ENCODE measurements at regions not wholly inside any gene's neighbourhood (a gene's known extent, or its start where the extent isn't known, plus 50 kb on each side); places are given as distances from the start of the nearest gene placed in this dataset.
"Not testable (repeated sequence)": the region's sequence is repeated elsewhere in the genome, so short reads cannot be mapped to it uniquely, and the experiment has no call there.

- no peak for TF ChIP-seq CTCF (IDR thresholded peaks at IDR 0.05)
- 5 to 6% methylated on average over 1 of the region's 1 CpG for WGBS, 2 donors
- H3K27me3 ChIP-seq, result no peaks in the 10 kb centered on the region
- intact Hi-C loops (cut with DNase I), result no loop called here
- H3K27ac ChIP-seq, result no peak overlapping the region
- DNase-seq, result peak in 4 of 6 donors; percentile 9 to 24 (median 13)
- no peak overlapping the region for H3K4me3 ChIP-seq
- ATAC-seq, result peak in 2 of 4 donors; percentile 54 to 69
- no peaks in the 10 kb centered on the region for H3K36me3 ChIP-seq
- no peaks in the 10 kb centered on the region for H3K4me1 ChIP-seq
- no peaks in the 10 kb centered on the region for H3K9me3 ChIP-seq
- FAIRE-seq, result no peak
Observed at GRCh38 chr1:98119796-98120195, 199.0 kb upstream of the DPYD start.

- no peaks in the 10 kb centered on the region for H3K27me3 ChIP-seq
- no peak for DNase-seq
- intact Hi-C loops (cut with DNase I), result no loop called here
- no peaks in the 10 kb centered on the region for H3K4me1 ChIP-seq
- 76 to 83% methylated on average over 1 of the region's 1 CpG for WGBS, 2 donors
- no peak overlapping the region for H3K27ac ChIP-seq
- no peak for TF ChIP-seq CTCF (IDR thresholded peaks at IDR 0.05)
- no peak overlapping the region for H3K4me3 ChIP-seq
- ATAC-seq, result no peak
- H3K36me3 ChIP-seq, result no peaks in the 10 kb centered on the region
- FAIRE-seq, result no peak
- no peaks in the 10 kb centered on the region for H3K9me3 ChIP-seq
Observed at GRCh38 chr1:98113811-98114210, 193.0 kb upstream of the DPYD start.

- no peak for FAIRE-seq
- intact Hi-C loops (cut with DNase I), result no loop called here
- H3K9me3 ChIP-seq, result no peaks in the 10 kb centered on the region
Observed at GRCh38 chr1:98112626-98113025, 191.8 kb upstream of the DPYD start.

GRCh38 chr1:98110674-98111073, 189.8 kb upstream of the DPYD start:
- TF ChIP-seq CTCF (IDR thresholded peaks at IDR 0.05), result no peak
- DNase-seq, result no peak
- Histone ChIP-seq H3K36me3 (no peaks in the 10 kb centered on the region), H3K27ac (no peak overlapping the region), H3K4me3 (no peak overlapping the region), H3K27me3 (peaks cover 0 to 8% (median 0%) of the 10 kb centered on the region in 4 donors), H3K4me1 (no peaks in the 10 kb centered on the region), H3K9me3 (peaks cover 0 to 3% (median 0%) of the 10 kb centered on the region in 4 donors)
- intact Hi-C loops (cut with DNase I), result no loop called here
- no peak for FAIRE-seq
- no peak for ATAC-seq

More at GRCh38 chr1:98112626-98113025, 191.8 kb upstream of the DPYD start:
- H3K27ac ChIP-seq, result no peak overlapping the region
- TF ChIP-seq CTCF (IDR thresholded peaks at IDR 0.05), result no peak
- WGBS, 2 donors, result 83 to 90% methylated on average over 2 of the region's 2 CpGs
- ATAC-seq (no peak), DNase-seq (no peak)
- no peaks in the 10 kb centered on the region for H3K4me1 ChIP-seq
- no peaks in the 10 kb centered on the region for H3K36me3 ChIP-seq
- no peak overlapping the region for H3K4me3 ChIP-seq
- H3K27me3 ChIP-seq, result no peaks in the 10 kb centered on the region

GRCh38 chr1:98108378-98108777, 187.5 kb upstream of the DPYD start:
- H3K4me3 ChIP-seq; H3K4me1 ChIP-seq; ATAC-seq; DNase-seq; H3K27ac ChIP-seq; H3K36me3 ChIP-seq; H3K9me3 ChIP-seq; H3K27me3 ChIP-seq; FAIRE-seq; intact Hi-C loops (cut with DNase I): not testable (repeated sequence)
- WGBS, 2 donors, result 67 to 79% methylated on average over 1 of the region's 1 CpG

All from pancreas (tissue), 10 donors.